Stimulated activated CD4-positive, alpha-beta T cell treated with anti-CD3 and anti-CD28 coated beads, Interleukin-12 subunit alpha, Interleukin-12 subunit beta, amount 100 ng/mL, for 4 hours (primary cell): ENCODE measurements at regions not wholly inside any gene's neighbourhood (a gene's known extent, or its start where the extent isn't known, plus 50 kb on each side); places are given as distances from the start of the nearest gene placed in this dataset.

Experiments
- DNase-seq: peaks from one replicate; pipeline ENCODE4 v3.0.0-alpha.2; 2020

DNA sequence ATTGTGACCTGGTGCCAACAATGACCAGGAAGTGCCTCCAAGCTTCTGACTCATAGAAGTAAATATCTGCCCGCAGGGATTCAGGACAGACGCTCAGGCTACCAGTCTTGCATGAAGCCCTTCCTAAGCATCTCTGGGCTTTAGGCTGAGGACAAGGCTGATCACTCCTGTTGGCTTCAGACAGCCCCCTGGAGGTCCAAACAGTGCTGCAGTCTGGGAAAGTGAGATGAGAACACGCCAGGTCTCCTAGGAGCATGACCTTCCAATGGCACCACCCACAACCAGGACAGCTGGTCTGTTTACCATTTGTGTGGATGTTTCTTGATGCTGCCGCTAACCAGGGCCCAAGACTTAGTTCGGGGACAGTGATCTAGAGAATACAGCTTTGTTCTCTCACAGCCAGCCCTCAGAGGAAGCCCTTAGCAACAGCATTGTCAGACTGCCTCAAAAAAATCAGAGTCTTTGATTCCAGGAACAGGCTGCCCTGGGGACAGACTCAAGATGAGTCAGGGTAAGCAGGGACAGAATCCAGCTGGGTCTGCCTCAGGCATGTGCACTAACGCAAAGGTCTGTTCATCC is 111.2 kb downstream of the ZNF280B start:
- no peak for DNase-seq

DNA sequence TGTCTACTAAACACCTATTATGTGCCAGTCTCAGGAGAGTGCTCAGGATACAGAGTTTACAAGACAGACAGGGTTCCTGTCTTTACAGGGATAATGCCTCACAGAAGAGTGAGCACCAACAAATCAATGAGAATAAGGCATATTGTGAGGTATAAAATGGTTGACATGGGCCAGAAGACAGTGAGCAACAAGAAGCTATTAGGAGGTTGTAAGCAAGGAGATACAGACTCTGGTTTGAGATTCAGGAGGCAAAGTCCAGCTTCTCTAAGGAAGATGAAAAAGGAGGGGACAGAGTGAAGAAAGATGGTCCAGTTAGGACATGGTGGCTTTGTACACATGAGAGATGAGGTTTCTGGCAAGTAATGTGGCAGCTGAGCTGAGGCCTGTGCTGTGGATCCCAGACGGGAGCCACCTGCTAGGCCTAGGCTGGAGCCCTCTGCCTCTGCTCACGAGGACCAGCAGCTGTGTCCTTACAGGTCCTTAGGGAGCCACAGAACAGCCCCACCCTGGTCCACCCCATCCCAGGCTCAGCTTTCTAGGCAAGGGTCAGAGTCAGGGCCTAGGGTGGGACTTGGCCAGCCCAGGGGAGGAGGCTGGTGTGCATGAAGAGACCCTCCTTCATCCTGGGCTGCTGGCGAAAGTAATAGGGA is 110.5 kb downstream of the ZNF280B start:
- no peak for DNase-seq

DNA sequence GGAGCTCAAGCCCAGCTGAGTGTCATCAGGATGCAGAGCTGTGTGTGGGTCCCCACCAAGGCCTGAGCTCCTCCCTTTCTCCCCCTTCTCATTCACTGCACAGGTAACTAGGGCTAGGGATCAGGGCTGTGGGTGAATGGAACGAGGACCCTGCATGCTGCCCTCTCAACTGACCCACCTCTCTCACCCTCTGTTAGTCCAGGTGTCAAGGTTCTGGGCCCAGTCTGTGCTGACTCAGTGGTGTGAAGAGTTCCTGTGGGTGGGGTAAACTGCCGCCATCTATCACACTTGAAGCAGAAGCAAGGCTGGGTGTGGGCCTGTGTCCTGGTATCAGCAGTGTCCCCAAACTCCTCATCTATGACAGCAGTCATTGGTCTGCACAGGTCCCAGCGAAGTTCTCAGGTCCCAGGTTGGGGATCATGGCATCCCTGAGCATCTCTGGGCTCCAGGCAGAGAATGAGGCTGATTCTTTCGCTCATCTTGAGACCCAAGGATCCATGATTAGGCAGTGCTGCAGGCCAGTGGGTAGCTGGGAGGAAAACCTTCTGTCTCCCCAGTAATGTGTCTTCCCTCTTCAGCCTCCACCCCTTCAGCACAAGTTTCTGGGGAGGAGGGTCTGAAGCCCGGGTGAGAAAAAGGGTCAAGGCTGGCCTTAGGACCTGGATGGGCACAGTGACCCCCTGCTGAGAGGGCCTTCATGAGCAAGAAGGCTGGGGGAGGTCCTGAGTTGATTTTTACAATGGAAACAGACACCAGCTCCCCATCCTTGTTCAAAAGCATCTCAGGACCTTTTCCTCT is 109.8 kb downstream of the ZNF280B start:
- DNase-seq, result no peak

DNA sequence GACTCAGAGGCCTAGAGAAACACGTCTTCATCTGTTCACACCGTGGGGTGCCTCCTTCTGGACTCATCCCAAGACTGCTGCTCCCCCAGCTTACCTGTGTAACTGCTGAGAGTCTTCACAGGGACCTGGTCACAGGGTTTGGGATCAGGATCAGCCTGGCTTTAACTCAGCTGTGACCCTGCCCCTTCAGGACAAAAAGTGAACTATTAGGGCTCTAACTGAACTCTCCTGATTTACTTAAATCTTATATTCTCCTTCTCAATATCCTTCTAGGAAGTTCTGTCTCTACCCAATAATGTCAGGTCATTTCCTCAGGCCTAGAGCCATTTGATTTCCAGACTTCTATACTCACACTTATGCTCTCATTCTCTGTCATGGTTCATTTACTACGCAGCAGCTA is 108.4 kb downstream of the ZNF280B start:
- DNase-seq, result no peak

DNA sequence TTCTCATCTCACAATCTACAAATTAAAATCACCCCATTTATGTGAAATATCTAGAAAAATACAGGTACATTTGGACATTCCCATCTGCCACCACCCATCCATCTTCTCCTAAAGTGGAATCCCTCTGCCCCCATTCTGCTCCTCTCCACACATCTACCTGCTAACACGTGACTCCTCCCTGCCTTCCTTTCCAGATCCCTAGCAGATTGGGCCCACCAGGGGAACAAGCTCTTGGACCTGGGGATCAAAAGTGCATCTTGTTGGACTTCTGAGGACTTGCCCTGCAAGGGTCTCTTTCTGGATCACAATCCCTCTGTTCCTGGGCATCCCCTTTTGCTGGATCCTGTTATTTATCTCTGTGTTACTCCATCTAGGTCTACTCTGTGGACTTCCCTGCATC is 107.6 kb downstream of the ZNF280B start:
- DNase-seq, result no peak

DNA sequence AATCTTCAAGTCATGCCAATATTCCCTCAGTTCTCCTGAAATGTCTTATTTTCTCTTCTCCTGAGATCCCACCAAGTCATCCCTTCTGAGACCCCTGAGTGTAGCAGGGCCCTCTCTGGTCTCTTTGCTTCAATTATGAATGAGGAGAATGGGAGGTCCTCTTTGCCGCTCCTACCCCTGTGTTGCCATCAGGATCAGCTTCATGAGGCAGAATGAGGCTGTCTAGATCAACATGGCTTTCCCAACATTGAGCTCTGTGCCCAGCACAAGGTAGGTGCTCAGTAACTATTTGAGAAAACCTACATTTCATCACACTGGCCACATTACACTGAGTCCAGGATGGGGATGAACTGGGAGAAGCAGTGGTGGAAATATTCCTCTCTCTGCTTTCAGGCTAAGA is 107.2 kb downstream of the ZNF280B start:
- no peak for DNase-seq

DNA sequence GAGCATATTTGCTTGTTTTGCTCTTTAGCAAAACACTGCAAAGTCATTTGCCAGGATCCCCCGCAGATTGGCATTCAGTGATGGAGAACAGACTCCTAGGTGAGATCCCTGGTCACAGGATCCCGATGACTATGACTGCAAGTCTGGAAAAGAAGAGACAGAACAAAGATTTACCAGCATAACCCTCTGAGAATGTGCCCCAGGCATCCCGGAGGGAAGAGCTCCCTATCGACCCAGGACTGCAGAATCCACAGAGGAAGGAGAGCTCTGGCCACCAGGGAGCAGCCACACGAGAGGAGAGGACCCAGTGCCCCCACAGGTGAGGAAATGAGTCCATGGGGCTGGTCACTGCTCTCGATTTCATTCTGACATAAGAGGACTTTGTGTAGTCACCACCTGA is 105.2 kb downstream of the ZNF280B start:
- DNase-seq, result no peak

DNA sequence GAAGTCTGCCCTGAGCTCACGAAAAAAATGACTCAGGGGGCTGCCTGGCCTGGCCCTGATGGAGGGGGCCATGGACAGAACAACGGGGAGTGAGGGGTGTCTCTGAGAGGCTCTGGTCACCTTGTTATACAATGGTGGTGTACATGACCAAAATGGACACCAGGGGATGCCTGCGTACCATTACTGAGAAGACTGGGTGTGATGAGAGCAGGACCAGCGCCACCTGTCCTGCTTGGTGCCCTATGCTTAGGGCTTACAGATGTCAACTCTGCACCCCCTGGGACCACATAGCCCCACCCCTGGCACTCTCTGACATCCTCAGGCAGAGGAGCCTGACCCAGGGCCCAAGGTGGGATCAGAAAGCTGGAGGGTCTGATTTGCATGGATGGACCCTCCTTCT is 104.8 kb downstream of the ZNF280B start:
- no peak for DNase-seq

DNA sequence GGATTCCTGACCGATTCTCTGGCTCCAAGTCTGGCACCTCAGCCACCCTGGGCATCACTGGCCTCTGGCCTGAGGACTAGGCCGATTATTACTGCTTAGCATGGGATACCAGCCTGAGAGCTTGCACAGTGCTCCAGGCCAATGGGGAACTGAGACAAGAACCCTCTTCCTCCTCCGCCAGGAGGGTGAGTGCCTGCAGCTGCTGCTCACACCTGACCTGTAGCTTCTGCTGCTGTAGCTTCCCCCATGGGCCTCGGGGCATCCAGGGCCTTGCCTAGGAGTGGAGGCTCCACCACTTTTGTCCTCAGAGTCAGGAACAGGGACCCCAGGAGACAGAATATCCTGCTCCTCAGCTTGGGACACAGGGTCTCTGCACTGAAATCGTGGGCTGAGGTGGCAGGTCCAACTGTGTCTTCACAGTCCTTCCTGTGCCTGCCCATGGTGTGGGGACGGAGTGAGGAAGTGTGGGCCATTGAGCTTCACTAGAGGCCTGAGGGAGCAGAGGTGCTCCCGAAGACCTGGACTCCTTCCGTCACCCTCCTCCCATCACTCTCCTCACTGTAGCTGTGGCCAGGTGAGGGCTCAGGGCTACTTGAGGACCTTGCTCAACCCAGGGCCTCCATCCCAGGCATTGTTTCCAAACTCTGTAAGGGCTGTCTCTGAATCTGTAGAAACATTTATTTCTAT is 103.8 kb downstream of the ZNF280B start:
- DNase-seq, result no peak

DNA sequence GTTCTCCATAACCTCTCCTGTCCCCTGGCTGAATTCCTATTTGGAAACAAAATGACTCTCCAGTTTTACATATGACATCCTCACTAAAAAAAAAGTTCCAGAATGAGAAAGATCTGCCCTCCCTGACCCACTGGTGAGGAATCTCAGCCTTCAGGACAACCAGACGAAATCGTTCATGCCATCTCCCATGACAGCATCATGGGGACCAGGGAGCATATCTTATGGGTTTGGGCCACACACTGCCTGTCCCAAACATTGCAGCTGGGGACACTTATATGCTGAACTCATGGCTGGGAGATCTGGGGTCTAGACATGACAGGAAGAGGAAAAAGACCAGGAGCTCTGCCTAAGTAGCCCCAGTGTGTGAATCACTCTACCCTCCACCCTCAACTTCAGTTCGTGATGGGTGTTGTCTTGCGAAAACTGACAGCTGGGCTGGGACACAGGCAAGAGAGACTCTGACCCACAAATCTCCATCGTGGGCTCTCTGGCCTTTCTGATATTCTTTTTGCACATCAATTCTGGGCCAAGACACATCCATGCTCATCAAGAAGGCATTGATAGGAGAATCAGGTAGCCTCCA is 102.0 kb downstream of the ZNF280B start:
- DNase-seq, result no peak

DNA sequence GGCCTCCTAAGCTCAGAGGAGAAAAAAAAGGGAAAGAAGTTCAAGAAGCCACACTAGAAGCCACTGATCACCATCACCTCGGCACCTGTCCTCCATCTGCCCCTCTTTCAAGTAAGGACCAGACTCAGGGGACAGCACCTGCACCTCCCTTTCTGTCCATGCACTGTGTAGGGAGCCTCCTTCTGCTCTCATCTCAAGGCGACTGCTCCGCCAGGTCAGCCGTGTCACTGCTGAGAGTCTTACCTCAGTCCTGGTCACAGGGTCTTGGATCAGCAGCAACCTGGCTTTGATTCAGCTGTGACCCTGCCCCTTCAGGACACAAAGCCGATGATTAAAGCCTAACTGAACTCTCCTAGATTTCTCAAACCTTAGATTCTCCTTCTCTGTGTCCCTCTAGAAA is 101.5 kb downstream of the ZNF280B start:
- DNase-seq, result no peak

DNA sequence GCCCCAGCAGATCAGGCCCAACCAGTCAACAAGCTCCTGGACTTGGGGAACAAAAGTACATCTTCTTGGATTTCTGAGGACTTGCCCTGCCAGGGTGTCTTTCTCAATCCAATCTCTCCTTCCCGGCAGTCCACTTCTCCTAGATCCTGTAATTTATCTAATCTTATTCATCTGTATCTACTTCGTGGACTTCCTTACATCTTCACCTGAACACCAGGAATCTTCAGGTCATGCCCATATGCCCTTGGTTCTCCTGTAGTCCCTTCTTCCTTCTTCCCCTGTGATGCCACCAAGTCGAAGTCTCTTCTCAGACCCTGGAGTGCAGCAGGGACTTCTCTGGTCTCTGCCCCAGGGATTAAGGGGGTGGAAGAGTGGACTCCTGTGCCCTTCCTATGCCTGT is 100.3 kb downstream of the ZNF280B start:
- DNase-seq, result no peak

DNA sequence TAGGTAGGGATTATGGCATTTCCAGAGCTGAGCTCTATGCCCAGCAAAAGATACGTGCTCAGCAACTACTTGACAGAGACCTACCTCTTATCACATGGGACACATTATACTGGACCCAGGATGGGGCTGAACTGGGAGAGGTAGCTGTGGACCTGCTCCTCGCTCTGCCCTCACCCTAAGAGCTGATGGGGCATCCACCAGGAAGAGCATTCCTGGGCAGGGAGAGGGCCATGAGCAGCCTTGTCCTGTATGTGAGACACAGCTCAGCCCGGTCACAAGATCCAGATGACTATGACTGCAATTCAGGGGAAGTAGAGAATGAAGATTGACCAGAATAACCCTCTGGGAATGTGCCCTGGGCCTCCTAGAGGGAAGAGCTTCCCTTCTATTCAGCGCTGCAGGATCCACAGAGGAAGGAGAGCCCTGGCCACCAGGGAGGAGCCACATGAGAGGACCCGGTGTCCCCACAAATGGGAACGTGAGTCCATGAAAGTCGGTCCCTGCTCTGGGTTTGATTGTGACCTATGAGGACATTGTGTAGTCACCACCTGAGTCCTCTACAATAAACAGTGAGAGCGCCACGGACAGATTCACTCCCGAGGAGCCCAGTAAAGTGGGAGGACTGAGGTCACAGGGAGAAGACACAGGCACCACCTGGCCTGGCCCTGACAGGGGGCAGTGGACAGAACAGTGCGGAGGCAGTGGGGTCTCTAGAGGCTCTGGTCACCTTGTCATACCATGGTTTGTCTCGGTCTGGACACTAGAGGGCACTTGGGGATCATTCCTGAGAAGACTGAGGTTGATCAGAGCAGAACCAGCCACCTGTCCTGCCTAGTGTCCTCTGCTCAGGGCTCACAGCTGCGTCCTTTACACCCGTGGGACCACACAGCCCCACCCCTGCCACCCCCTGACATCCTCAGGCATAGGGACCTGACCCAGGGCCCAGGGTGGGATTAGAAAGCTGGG is 99.5 kb downstream of the ZNF280B start:
- no peak for DNase-seq

DNA sequence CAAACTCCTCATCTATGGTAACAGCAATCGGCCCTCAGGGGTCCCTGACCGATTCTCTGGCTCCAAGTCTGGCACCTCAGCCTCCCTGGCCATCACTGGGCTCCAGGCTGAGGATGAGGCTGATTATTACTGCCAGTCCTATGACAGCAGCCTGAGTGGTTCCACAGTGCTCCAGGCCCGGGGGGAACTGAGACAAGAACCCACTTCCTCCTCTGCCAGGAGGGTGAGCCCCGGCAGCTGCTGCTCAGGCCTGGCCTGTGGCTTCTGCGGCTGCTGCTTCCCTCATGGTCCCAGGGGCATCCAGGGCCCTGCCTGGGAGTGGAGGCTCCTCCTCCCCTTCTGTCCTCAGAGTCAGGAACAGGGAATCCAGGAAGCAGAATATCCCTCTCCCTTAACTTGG is 98.4 kb downstream of the ZNF280B start:
- DNase-seq, result no peak

DNA sequence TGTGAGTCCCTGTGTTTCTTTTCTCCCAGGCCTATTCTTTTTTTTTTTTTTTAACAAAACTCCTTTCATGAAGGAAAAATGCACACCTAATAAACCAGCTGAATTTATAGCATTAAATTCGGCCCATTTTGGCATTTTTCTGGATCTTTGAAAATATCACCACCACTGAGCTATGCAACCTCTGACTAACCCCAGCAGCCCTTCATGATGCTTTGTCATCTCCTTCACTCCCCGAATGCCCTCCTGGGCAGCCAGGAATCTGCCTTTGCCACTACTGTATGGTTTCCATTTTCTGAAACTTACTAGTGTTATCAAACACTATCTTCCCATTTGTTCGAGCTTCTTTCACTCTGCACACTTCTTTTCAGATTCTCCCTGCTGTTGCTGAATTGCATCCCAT is 97.9 kb downstream of the ZNF280B start:
- no peak for DNase-seq

DNA sequence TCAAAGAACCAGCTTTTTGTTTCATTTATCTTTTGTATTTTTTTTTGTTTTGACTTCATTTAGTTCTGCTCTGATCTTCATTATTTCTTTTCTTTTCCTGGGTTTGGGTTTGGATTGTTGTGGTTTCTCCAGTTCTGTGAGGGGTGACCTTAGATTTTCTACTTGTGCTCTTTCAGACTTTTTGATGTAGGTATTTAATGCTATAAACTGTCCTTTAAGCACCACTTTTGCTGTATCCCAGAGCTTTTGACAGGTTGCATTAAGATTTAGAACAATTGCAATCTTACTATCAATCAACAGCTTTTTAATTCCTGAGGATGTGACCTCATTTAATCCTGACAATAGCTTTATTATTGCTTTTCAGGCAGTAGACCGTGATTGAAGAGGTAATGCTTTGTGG is 94.3 kb downstream of the ZNF280B start:
- DNase-seq, result no peak

DNA sequence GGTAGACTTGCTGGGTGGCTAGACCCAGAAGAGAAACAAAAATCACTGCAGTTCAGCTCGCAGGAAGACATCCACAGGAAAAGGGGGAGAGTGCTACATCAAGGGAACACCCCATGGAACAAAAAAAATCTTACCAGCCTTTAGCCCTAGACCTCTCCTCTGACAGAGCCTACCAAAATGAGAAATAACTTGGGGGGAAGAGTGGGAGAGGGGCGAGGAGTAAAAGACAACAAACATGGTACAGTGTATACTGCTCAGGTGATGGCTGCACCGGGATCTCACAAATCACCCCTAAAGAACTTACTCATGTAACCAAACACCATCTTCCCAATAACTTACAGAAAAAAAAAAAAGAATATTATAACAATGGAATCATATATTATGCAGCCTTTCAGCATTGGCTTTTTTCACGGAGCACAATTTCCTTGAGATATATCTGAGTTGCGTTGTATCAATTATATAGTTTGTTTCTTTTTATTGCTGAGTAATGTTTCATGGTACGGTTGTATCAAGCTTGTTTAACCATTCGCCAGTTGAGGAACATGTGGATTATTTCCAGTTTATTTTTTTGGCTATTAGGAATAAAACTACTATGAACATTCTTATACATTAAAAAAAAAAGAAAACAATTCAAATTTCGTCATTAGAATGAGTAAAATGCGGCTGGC is 90.9 kb downstream of the ZNF280B start:
- no peak for DNase-seq

DNA sequence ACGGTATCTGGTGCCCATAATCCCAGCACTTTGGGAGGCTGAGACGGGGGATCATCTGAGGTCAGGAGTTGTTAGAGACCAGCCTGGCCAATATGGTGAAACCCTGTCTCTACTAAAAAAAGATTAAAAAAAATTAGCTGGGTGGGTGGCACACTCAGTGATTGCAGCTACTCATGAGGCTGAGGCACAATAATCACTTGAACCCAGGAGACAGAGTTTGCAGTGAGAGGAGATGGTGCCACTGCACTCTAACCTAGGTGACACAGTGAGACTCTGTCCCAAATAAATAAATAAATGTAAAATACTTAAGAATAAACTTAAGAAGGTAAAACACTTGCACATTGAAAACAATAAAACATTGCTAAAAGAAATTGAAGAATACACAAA is 90.4 kb downstream of the ZNF280B start:
- DNase-seq, result no peak

DNA sequence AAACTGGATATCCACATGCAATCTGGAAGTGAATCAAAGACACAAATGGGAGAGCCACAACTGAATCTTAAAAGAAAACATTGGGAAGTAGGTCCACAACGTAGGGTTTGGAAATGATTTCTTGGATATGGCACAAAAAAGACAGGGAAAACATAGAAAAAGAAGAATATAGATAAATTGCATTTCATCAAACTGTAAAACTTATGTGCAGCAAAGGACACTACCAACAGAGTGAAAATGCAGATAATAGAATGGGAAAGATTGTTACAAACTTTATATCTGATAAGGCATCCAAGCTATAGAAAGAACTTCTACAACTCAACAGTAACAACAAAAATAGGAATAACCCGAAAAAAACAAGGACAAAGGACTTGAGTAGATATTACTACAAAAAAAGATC is 89.6 kb downstream of the ZNF280B start:
- DNase-seq, result no peak

DNA sequence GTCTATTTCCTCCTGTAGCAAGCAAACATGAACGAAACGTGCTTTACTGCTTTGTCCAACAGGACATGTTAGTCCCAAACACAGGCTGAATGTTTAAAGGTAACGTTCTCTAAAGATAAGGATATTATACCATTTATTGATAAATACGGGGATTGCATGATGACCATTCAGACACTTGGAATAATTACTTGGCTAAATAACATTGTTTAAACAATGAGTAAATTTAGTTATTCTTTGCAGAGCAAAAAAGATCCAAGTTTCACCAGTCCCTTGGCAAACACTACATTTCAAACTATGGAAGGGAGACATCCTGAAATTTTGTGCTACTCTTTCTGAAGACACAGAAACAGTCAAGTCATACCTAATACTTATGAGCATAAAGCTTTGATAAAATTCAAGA is 88.0 kb downstream of the ZNF280B start:
- no peak for DNase-seq

DNA sequence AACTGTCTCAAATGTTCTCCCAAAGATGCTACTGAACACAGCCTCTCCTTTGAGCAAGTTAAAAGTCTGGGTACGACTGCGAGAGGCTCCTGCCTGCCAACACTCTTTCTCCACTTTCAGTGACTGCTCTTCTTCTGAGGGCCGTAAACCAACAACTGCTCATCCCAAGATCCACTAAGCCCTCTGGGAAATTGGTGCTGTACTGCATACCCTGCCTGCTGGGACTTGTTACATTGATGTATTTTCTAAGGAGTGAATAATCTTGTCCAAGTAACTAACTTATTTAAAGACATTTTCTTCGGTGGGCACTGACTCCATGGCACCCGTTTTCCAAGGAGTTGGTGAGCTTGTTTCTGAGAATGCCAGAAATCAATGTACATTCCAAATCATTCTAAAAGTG is 87.2 kb downstream of the ZNF280B start:
- DNase-seq, result no peak

DNA sequence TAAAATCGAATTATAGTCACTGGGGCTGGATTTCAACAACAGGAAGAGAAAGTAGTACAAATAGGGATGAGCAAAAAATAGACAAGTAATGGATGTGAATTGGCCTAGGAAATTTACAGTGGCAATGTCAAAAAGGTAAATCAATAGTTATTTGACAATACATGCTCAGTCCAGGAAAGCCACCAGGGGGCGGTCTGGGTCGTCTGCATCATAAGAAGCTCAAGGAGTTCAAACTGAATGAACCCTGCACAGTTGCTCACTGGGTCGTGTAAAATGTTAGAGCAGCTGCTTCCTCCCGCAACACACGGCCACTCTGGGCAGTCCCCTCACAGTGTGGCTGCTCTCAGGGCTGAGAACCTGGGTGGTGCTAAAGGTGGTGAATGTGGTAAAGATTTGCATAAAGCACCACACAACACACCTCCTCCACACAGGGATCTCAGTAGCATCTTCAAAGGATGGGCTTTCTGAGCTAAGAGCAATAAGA is 85.9 kb downstream of the ZNF280B start:
- peak; percentile 66 for DNase-seq
